ENCODE measurements at regions not wholly inside any gene's neighbourhood (a gene's known extent, or its start where the extent isn't known, plus 50 kb on each side); places are given as distances from the start of the nearest gene placed in this dataset.
"Not testable (repeated sequence)": the region's sequence is repeated elsewhere in the genome, so short reads cannot be mapped to it uniquely, and the experiment has no call there.

DNA sequence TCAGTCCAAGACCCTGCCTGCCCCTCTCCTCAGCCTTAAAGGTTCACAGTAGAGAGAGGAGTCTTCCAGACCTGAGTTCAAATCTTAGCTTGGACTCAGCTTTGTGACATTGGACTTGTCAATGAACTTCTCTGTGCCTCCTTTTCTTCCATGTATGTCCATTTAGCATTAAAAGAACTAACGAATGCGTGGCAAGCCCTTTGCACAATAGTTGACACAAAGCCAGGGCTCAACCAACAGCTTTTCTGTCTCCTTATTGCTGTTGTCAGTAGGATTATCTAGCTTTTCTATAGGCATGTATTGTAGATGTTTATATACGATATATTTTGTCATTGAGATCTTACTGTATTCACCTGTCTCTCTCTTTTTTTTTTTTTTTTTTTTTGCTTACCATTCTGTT is 450.8 kb downstream of the PTPRU start:
- no peak for DNase-seq (ENCODE audit: low read depth in 3 of 3, low spot score in 1 of 3)

DNA sequence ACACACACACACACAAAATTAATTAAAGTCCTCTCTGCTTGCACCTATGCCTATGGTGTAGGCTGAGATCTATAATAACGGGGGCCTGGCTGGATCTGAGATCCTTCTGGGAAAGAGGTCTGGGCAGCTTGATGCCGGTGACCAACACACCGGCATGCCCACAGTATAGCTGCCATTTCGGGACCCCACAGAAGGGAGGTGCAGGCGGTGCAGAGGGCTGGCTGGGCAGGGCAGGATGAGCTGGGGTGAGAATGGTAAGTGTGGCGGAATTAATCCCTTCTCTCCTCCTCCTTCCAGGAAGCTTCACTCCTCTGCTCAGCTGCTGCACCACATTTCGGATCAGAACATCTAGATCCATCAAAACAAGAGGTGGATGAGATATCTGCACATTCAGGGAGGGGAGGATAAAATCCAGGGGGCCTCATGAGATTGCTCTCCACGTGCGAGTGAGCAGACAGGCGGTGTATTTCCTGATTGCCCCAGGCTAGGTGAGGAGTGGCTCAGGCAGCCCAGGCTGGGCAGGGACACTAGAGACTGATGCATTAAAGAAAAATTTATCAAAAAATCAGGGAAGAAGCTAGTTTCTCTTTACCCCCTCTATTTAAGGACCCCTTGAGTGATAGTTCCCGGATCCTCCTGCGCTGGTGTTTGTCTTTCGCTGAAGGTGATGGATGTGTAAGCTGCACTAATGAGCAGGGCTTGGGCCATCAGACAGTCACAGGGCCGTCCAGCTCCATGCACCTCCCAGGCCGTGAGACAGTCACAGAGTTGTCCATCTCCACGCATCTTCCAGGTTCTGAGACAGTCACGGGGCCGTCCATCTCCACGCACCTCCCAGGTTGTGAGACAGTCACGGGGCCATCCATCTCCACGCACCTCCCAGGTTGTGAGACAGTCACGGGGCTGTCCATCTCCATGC is 449.9 kb downstream of the PTPRU start:
- no peak for DNase-seq (ENCODE audit: low read depth in 3 of 3, low spot score in 1 of 3)

- no peak for DNase-seq (ENCODE audit: low read depth in 3 of 3, low spot score in 1 of 3)
These were observed 449.1 kb downstream of the PTPRU start for GRCh38 chr1:29685387-29685786.

DNA sequence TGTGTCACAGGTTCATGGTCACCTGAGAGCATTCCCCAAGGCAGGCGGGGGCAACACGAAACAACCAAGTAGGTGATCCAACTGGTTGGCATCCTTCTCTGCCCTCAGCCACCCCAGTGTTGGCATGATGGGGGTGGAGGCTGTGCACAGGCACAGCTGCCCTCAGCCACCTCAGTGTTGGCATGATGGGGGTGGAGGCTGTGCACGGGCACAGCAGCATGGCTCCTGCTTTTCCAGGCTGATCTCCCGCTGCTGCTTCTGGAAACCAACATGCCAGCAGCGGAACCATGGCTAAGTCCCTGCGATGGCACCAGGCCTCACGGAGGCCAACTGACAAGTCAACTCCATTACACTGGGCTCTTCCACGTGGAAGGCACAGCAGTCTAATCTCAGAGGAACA is 447.8 kb downstream of the PTPRU start:
- DNase-seq (ENCODE audit: low read depth in 3 of 3, low spot score in 1 of 3) = no peak

- DNase-seq (ENCODE audit: low read depth in 3 of 3, low spot score in 1 of 3) = no peak
These were observed 447.1 kb downstream of the PTPRU start for GRCh38 chr1:29683472-29683871.

DNA sequence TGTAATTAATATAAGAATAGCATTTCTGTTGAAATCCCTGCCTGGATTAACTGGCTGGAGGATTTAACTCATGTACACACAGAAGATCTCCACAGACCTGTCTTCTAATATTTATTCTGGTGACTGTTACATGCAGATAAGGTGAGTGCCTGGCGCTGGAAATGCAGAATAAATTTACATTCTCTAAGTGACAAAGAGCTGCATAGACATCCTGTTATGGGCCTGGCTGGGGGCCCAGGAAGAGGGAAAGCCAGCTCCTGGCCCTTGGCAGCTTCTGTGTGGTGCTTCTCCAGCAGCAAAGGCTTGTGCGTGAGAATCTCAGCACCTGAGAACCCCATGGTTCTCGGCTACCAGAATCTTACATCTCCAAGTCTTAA is 446.6 kb downstream of the PTPRU start:
- DNase-seq (ENCODE audit: low read depth in 3 of 3, low spot score in 1 of 3) = no peak

DNA sequence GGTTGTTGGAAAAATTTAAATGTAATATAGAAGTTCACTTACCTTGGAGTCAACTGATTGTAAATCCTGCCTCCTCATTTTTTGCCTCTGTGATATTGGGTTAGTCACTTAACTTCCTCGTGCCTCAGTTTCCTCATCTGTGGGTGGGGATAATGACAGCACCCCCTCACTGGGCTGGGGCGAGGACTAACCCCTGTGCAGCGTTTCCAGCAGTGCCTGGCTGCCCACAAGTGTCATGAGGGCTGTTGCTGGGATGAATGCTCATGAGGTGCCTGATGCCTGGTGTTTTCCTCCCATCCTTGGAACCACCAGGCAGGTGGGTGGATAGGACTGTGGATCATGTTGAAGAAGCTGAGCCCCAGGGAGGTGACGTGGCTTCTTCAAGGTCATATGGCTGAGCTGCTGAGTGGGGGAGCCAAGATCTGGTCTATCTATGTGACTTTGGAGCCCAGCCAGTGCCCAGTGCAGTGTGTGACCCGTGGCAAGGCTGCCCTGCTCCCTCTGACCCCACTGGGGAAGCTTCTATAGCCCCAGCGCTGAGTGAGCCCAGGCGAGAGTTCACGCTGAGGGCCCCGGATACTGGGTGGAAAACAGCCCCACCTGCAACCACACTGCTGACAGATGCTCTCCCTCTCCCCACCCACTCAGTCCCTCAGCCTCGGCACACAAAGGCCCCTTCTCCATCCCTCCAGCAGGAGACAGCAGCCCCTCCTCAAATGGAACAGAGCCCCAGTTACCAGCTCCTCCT is 446.0 kb downstream of the PTPRU start:
- no peak for DNase-seq (ENCODE audit: low read depth in 3 of 3, low spot score in 1 of 3)

GRCh38 chr1:29681416-29681815 is 445.1 kb downstream of the PTPRU start:
- not testable (repeated sequence) for DNase-seq (ENCODE audit: low read depth in 3 of 3, low spot score in 1 of 3)

DNA sequence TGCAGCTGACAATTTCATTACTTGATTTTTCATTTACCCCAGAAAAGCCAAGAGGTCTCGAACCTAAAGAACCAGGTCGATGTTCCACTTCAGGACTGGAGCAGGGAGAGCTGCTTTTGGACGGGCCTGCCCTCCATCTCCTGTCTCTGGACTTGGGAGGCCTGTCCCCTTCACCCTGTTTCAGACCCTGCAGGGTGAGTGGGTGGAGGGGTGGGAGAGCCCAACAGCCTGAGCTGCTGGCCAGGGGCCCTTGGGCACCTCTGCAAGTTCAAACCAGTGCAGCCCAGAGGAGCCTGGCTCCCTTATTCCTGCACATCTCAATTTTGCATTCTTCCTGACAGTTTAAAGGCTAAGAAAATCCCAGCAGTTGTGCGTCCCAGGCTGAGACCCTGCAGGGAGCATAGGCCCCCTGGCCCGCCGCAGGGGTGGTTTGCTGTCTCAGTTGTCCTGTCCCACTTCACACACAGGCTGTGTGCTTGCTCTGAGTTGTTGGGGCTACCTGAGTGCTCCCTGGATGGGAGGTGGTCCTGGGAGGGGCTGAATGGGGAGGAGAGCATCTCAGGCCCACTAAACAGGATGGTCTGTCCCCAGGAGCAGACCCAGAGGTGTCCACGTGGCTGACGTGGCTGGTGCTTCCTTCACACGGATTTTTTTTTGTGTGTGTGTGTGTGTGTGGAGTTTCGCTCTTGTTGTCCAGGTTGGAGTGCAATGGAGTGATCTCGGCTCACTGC is 443.7 kb downstream of the PTPRU start:
- DNase-seq (ENCODE audit: low read depth in 3 of 3, low spot score in 1 of 3) = no peak

- no peak for DNase-seq (ENCODE audit: low read depth in 3 of 3, low spot score in 1 of 3)
These were observed 443.0 kb downstream of the PTPRU start for GRCh38 chr1:29679316-29679715.

- no peak for DNase-seq (ENCODE audit: low read depth in 3 of 3, low spot score in 1 of 3)
These were observed 441.0 kb downstream of the PTPRU start for GRCh38 chr1:29677028-29678024.

- DNase-seq (ENCODE audit: low read depth in 3 of 3, low spot score in 1 of 3) = no peak
These were observed 440.2 kb downstream of the PTPRU start for GRCh38 chr1:29676496-29676895.

DNA sequence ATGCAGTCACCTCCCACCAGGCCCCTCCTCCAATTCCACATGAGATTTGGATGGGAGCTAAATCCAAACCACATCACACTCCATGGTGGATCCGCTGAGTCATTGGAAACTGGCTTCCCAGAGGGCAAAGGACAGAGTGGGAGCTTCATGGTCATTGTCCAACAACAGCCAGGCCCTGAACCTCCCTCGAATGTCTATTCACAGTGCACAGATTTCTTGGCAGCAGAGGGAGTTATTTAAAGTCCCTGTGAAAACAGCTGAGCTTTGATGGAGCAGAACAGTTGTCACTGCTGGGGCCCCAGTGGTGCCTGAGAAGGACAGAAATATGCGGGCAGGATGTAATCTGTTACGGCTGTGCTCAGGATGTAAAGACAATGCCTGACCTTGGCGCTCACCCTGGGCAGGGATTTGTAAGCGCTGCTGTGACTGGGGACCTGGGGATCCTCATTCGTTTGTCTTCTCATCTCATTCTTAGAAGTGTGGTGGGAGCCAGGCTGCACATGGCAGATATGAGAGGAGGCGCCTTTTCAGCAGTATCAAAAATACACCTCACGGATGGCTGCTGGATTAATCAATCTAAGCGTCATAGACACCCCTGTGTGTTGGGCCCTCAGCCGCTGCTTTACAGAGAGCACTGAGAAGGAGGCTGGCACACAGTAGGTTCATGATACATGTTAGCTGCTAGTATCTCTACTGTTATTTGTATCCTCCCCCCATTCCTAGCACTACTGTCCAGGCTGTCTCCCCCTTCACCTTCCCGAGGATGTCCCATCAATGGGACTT is 439.4 kb downstream of the PTPRU start:
- no peak for DNase-seq (ENCODE audit: low read depth in 3 of 3, low spot score in 1 of 3)

- no peak for DNase-seq (ENCODE audit: low read depth in 3 of 3, low spot score in 1 of 3)
These were observed 438.5 kb downstream of the PTPRU start for GRCh38 chr1:29674627-29675326.

GRCh38 chr1:29673669-29674626 is 437.6 kb downstream of the PTPRU start:
- no peak for DNase-seq (ENCODE audit: low read depth in 3 of 3, low spot score in 1 of 3)

DNA sequence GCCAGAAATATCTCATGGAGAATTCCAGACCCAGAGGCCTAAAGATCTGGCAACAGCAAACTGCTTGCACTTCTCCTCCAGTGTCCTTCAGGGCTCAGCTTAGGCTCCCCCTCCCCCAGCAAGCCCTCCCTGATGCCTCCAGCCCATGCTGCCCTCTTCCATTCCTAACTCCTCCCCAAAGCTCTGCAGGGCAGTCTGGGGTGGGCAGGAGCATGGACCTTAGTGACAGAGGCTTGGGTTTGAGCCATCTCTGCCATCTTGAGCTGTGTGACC is 436.8 kb downstream of the PTPRU start:
- DNase-seq (ENCODE audit: low read depth in 3 of 3, low spot score in 1 of 3) = no peak

DNA sequence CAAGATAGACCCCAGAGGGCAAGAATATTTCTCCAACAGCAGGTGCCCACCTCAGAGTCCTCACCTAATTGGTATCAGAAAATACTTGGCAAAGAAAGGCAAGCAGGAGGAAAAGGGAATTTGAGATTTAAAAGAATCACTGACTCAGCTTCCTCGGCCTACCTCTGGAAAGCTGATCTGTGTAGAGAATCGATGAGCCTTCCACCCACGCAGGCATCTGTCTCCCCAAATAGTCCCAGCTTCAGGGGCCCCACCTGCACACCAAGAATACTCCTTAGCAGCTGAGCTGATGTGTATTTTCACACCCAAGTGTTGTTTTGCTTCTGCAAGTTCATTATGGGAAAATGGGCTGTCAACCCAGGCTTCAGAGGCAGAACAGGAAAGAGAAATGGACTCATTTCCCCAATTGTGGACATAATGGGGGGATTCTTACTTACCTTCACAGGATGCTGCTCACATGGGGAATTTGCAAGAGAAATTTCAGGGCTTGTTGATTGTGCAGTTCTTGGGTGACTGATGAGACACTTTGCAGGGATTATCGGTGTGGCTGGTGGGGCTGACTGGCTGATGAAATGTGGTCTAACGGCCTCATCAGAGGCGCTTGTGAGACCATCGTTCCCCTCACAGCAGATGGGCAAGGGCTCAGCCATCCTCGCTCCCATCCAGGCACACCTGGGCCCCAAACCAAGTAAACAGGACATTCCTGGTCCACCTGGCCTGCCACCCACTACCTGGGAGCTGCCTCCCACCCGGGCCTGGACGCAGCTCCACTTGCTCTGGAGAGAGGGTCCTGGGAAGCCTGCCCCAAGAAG is 436.3 kb downstream of the PTPRU start:
- DNase-seq (ENCODE audit: low read depth in 3 of 3, low spot score in 1 of 3) = no peak
